ENCODE measurements at regions not wholly inside any gene's neighbourhood (a gene's known extent, or its start where the extent isn't known, plus 50 kb on each side); places are given as distances from the start of the nearest gene placed in this dataset.

GRCh38 chr22:47232753-47233152 lies 470.3 kb downstream of the TBC1D22A start:
- TF ChIP-seq CTCF (IDR thresholded peaks at IDR 0.05; ENCODE audit: insufficient read depth, low read length, poor library complexity, severe bottlenecking) (no peak), EZH2phosphoT487 (conservative IDR thresholded peaks at IDR 0.05; ENCODE audit: low read length) (no peak)
